Renal cortex interstitium (tissue), 11 donors: ENCODE measurements at regions not wholly inside any gene's neighbourhood (a gene's known extent, or its start where the extent isn't known, plus 50 kb on each side); places are given as distances from the start of the nearest gene placed in this dataset.
A peak's percentile ranks its signal among the peaks of the same experiment; 100 is the strongest.
"Not testable (repeated sequence)": the region's sequence is repeated elsewhere in the genome, so short reads cannot be mapped to it uniquely, and the experiment has no call there.

Experiments used
- DNase-seq, 11 donors: peaks; one replicate each; pipeline ENCODE4 v3.0.0-alpha.2; 2013; ENCODE audit warnings: low read depth in 9 of 11, low spot score in 4 of 11; ENCODE audit errors: extremely low read depth in 1 of 11

DNA sequence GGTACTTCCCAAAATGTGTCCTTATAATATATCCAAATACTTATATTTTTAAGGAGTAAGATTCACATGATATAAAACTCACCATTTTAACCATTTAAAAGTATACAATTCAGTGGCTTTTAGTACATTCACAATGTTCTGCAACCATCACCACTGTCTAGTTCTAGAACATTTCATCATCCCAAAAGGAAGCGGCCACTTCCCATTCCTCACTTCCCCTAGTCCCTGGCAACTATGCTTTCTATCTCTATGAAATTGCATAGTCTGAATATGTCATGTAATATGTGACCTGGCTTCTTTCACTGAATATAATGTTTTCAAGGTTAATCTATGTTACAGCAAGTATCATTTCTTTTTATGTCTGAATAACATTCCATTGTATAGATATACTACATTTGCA, 615.1 kb upstream of the SGCD start:
- DNase-seq, result no peak

DNA sequence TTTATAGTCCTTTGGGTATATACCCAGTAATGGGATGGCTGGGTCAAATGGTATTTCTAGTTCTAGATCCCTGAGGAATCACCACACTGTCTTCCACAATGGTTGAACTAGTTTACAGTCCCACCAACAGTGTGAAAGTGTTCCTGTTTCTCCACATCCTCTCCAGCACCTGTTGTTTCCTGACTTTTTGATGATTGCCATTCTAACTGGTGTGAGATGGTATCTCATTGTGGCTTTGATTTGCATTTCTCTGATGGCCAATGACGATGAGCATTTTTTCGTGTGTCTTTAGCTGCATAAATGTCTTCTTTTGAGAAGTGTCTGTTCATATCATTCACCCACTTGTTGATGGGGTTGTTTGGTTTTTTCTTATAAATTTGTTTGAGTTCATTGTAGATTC, 612.5 kb upstream of the SGCD start:
- DNase-seq, result not testable (repeated sequence)

DNA sequence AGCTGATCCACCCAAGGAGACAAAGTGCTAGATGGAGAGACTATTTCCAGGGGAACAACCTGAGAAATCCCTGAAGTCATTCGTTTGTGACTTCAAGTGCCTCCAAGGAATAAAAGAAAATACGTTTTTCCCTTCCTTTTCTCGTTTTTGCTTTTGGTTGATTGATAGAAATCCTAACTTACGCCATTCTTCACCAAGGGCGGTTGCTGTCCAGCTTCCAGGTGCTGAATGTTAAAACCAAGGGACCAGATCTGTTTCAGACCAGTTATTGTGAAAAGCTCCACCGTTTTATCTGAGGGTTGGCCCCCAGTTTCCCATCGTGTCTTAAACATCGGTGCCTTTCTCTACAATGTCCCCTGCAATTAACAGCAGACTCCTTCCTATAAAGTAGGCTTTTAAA, 600.7 kb upstream of the SGCD start:
- peak in 7 of 11 donors; percentile 24 to 67 (median 51) for DNase-seq

DNA sequence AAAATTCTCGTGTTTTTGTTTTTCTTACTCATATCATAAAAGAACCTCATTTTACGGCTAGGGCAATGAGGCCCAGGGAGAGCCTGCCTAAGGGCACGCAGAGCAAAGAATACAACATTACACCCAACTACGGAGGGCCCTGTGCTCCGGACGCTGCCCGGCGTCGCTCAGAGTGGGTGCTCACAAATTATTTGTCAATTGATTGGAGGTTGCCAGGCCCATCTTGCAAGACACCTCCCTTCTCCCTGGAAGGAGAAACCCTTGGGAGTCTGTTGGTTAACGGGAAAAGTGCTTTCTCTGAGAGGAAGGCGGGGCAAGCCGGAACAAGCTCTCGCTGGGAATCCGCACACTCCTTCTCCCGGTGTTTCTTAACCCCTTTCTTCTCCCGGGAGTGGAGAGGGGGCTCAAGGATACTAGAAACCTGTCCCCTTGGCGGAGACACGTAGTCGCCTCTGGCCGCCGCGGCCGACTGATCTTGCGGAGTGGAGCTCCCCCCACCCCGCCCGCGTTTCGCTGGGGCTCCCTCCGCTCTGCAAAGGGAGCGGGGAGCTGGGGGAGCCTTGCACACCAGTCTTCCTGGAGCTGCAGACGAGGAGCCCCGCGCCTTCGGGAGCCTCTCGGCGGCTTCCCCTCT, 599.3 kb upstream of the SGCD start:
- DNase-seq, result no peak

DNA sequence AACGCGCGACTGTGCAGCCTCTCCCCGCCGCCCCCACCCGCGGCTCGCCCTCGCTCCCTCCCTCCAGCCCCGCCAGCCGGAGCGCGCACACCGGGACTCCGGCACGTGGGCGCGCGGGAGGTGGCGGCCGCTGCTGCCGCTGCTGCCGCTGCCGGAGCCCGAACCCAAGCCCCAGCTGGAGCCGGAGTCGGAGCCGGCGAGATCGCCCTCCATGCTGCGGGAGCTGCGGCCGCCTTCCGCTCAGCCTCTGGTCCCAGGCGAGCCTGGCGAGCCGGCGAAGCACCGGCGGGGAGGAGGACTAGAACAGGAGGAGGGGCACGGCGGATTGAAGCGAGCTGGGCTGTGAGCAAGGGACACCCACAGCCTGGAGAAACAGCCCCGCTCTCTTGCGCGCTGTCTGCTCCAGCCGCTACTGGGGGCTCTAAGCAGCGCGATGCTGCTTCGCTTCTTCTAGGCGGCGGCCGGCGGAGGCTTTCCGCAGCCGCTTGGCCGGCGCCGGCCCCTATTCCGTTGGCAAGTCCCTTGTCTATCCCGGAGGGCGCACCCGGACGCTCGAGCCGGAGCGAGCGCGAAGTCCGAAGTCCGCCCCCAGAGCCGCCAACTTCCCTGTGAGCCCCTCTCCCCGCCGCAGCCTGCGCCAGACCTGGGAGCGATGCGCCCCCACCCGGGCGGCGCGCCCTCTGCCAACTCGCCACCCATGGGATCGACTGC, 598.7 kb upstream of the SGCD start:
- DNase-seq, result peak in 10 of 11 donors; percentile 29 to 59 (median 45)

DNA sequence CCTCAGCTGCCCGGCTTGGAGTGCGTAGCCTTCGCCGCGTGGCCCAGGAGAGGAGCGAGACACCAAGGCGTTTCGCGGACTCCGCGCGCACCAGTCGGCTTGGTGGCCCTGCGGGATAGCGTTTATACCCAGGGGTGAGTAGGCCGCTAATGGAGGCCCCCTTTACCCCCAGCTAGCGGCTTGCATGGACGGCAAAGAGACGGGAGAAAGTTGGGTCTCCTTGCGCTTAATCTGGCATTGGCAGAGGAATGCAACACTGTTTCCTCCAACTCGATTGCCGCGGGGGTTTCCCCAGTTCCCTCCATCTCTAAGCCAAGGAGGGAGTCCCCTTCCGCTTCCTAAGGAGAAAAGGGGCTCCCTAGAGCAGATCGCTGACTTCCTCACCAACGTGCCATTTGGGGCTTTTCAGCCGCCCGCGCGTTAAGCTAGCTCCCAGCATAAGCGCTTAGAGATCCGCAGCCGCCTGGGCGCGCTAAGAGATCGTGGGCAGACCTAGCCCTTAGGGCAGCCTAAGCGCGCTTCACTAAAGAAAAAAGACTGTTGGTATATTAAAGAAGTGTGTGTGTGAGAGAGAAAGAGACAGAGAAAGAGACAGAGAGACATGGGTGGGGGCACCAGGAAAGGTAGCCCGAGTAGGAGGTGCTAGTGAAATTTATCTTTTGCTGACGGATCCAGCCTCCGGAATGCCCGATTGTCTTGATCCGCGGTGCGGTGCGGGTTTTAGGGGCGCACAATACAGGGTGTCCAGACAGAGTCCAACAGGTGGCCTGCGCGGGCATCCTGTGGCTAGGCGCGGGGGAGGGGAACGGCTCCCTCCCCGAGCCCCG, 597.9 kb upstream of the SGCD start:
- DNase-seq, result no peak

DNA sequence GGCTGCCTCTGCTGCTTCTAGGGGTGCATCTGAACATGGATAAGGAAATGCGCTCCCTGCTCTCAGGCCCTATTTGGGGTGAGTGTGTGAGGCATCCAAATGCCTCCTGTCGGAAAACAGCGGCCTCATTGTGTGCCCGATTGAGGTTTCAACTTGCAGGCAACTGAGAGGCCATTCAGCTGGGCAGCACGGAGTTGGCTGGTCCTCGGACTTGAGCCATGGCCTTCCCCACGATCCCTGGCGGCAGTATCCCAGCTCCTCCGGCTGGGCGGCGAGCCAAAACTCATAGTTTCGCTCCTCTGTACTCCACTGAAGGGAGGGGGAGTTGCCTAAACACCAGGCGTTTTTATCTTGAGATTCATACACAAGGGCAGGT, 597.3 kb upstream of the SGCD start:
- DNase-seq, result no peak

DNA sequence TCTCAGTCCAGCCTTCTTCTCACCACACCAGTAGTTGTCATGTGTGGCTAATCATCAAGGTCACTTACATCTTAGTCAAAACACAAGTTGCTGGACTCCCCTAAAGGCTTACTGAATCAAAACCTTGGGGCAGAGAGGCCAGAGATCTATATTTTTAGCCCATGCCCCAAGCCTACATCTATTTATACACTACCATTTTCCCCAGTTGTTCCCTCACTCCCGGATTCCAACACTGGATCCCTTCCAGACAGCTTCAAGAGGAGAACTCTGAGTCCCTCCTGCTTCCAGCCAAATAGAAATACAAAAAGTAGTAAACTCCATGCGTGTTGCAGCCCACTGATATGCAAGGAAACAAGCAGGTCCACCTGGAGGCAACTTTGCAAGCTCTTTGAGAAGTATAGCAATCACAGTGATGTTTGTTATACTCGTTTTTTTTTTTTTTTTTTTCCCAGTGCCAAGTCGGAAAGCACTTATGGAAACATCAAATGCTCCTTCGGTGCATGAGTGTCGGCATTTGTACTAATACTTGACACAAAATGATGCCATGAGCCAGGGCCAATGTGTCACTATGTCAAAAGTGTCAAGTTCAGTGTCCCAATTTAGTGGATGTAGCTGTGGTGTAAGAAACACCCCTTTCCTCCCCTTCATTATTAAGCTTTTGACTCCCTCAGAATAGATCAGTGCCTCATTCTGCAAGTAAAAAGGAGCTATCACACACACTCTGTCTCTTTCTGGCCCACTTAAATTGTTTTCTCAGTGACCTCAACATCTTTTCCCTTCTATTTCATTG, 594.2 kb upstream of the SGCD start:
- no peak for DNase-seq

DNA sequence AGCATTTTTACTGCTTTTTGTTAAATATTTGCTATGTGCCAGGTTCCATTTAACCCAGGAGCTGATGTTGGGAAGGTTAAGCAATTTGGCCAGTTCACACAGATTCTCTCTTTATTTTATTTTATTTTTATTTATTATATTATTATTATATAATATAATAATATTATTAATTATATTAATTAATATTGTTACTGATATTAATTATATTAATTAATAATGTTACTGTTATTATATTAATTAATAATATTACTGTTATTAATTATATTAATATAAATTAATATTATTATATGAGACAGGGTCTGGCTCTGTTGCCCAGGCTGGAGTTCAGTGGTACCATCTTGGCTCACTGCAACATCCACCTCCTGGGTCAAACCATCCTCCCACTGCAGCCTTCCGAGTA, 593.0 kb upstream of the SGCD start:
- no peak for DNase-seq

DNA sequence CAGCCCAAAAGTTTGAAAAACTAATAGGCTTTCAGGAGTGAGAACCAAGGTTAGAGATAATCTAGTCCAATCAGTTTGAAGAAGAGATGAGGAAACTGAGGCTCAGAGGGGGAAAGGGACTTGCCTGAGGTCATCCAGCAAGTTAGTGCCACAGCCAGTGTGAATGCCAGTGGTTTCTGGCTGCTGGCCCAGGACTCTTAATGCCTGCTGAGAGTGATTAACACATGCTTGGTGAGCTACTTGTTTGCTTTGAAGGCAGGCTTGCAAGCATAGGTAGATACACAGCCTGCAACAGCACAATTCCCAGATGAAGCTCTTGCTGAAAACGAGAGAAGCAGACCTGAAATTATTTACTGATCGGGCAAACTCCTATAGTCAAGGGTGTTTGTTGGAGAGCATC, 591.6 kb upstream of the SGCD start:
- DNase-seq, result no peak

DNA sequence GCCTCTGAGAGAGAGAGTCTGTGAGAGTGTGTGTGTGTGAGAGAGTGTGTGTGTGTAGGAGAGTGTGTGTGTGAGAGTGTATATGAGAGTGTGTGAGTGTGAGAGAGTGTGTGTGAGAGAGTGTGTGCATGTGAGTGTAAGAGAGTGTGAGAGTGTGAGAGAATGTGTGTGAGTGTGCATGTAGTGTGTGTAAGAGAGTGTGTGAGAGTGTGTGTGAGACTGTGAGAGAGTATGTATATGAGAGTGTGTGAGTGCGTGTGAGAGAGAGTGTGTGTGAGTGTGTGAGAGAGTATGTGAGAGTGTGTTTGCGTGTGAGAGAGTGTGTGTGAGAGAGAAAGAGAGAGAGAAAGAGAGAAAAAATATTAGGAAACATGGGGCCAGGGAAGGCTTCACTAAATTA, 588.3 kb upstream of the SGCD start:
- DNase-seq, result no peak

DNA sequence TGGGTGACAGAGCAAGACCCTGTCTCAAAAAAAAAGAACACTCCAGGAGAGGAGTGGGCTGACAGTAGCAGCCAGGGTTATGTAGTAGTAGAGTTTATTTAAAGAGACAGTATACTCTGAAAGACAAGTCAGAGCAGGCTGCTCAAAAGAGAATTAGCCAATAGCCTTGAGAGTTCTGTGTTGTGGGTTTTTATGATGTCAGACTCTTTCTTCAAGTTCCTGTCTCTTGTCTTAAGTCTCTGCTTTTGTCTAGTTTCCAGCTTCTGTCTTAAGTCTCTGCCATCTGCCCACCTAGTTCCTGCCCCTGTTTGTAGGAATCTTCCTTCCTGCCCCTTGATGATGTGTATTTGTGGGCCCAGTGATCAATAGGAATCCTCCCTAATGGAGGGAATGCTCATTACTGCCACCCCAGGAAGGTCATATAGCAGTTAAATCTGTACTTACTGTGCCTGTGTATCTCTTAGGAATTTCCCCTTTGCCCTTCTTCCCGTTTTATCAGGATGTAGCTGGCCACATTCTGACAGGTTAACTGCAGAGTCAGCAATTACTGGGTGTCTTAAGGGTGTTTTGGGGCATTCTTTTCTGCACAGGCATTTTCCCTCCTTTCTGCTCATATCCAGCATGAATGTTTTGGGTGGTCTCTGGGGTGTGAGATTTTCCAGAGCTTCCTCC, 580.5 kb upstream of the SGCD start:
- DNase-seq, result no peak

DNA sequence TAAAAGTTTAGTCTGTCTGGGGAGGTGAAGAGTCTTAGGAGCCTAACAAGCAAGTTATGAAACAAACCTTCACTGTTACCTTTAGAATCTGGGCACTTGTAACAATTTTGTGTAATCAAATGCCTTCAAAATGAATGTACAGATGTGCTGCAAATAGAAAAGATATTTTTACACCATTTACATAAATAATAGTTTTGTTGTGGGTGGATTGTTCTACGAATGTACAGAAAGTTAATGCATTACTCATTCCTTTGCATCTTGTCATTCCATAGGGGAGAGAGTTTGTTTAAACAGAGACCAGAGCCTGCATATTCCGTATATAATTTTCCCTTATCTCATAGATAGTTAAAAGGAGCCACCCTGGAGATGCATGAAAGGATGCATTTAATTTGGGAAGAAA, 576.9 kb upstream of the SGCD start:
- no peak for DNase-seq

DNA sequence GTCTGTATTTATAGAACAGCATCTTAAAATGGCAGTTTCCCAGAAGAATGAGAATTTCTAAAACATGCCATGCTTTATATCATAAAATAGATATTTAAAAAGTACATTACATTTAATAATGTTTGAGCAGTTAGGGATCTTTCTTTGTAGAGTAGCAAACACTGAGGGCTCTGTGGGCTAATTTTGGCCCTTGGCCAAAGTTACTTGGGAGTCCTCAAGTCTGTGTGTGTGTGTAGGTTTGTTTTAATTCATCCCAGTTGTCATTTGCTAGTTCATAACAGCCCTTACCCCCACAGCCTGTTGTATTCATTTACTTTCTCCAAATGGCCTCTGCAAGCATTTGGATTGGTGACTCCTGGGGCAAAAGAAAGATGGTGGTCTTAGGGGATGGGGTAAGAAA, 576.4 kb upstream of the SGCD start:
- no peak for DNase-seq

DNA sequence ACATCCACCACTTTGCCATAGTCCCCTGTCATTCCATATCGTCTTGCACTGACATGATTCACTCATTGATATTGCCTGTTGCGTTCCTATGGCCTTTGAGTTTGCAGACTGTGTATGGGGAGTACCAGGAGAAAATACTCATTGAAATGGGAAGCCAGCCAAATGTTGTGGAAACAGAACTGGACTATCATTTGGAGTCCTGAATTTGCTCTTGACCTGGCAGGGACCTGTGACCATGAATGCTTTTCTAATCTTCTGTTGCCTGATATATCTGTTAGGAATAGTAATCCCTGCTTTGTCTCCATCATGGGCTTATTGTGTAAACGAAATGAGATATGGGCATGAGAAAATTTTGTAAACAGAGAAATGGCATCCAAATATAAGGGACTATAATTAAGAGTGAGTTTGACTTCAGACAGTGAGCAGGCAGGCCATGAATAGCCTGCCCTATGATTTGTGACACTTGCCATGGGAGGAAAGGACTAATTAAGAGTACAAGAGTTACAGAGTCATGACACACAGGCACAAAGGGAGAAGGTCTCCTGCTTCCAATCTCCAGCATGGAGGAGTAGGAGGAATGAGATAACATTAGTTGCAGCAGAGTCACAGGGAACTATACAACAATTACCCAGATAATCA, 572.9 kb upstream of the SGCD start:
- DNase-seq, result no peak

DNA sequence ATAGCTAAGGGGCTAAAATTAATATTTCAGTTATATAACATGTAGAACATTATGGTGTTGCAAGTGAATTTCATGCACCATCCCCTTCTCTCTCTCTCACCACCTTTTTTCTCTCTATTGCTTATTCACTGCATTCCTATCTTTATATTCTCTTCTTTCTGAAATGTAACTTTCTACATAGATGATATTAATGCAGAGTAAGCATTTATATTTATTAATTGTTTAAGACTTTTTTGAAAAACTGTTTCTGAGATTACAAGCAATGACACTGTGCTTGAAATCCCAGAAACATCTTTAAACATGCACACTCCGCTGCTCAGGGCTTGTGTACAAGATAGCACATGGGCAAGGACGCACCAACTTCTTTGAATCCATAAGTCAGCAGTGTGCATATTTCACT, 567.7 kb upstream of the SGCD start:
- DNase-seq, result no peak

DNA sequence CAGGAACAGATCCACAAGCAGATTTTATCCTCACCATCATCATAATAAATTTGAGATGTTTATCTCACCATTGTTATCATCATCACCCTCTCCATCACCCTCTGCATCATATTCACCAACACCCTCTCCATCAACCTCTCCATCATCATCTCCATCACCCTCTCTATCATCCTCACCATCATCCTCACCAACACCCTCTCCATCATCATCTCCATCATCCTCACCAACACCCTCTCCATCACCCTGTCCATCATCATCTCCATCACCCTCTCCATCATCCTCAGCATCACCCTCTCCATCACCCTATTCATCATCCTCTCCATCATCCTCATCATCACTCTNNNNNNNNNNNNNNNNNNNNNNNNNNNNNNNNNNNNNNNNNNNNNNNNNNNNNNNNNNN, 567.0 kb upstream of the SGCD start:
- DNase-seq, result no peak

DNA sequence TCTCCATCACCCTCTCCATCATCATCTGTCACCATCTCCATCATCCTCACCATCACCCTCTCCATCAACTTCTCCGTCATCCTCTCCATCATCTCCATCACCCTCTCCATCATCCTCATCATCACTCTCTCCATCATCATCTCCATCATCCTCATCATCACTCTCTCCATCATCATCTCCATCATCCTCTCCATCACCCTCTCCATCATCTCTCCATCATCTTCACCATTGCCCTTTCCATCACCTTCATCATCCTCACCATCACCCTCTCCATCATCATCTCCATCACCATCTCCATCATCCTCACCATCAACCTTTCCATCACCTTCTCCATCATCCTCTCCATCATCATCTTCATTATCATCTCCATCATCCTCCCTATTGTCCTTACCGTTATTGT, 565.5 kb upstream of the SGCD start:
- no peak for DNase-seq

DNA sequence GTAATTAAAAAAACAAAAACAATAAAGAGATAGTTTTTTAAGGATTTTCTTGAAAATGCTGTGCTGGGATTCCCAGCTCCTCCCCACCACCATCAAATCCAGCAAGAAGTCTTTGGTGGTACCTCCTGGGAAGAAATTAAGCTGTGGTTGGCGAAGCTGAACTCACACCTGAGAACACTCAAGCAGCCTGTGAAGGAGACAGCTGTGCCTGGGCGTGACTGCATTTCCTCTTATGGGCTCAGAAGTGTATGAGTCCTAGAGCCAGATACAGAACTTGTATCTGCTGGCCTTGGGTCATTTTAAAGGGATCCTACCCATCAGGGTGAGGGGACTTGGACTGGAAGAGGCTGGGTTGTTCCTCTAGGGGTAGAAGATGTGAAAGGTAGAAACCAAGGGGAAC, 561.2 kb upstream of the SGCD start:
- no peak for DNase-seq
